Tibial artery (tissue), 4 donors: ENCODE measurements at regions not wholly inside any gene's neighbourhood (a gene's known extent, or its start where the extent isn't known, plus 50 kb on each side); places are given as distances from the start of the nearest gene placed in this dataset.

ENCODE experiments used
- DNase-seq, 2 donors: peaks; one replicate each; pipeline ENCODE4 v3.0.0-alpha.2; 2019
- H3K27ac ChIP-seq, 2 donors: fragments of 200-600 bp; sonication (generic) in 1 of 2; 1 replicate in 1 of 2; 2 replicates in 1 of 2; pipeline ENCODE4 v1.5.1; 2018 to 2019; ENCODE audit warnings: mild to moderate bottlenecking in 1 of 2
- H3K27me3 ChIP-seq, 2 donors: fragments of 200-600 bp; sonication (generic) in 1 of 2; one replicate each; pipeline versions ENCODE4 v1.5.1 to v1.6.0; 2016 to 2019
- H3K36me3 ChIP-seq, 3 donors: fragments of 200-600 bp; sonication (generic) in 2 of 3; one replicate each; pipeline ENCODE4 v1.5.1; 2016 to 2019; ENCODE audit warnings: mild to moderate bottlenecking in 2 of 3
- H3K4me1 ChIP-seq, 4 donors: fragments of 200-600 bp; sonication (generic) in 2 of 4; 1 replicate in 3 of 4; 2 replicates in 1 of 4; pipeline ENCODE4 v1.5.1; 2016 to 2019
- H3K4me3 ChIP-seq, 2 donors: fragments of 200-600 bp; sonication (generic) in 1 of 2; 1 replicate in 1 of 2; 2 replicates in 1 of 2; pipeline ENCODE4 v1.5.1; 2018 to 2019; ENCODE audit warnings: mild to moderate bottlenecking in 2 of 2
- H3K9me3 ChIP-seq, 3 donors: fragments of 200-600 bp; sonication (generic) in 1 of 3; one replicate each; pipeline ENCODE4 v1.5.1; 2016 to 2019
- CTCF ChIP-seq, 2 experiments: fragments of 200-600 bp in 1 of 2; fragments of 450-650 bp in 1 of 2; IDR thresholded peaks; one replicate each; pipeline ENCODE4 v1.5.1; 2017 to 2019; ENCODE audit warnings: antibody characterized with exemption in 2 of 2, mild to moderate bottlenecking in 1 of 2, moderate library complexity in 1 of 2
- intact Hi-C: fragments of 100-400 bp; cut with DNase I; formaldehyde crosslinking; loops from one replicate; pipeline ENCODE4 v1.15.0; 2023; ENCODE audit warnings: low total_unique reads

GRCh38 chr6:106901062-106901461, 73.5 kb downstream of the CD24 start:
- Histone ChIP-seq H3K4me3 (no peak overlapping the region), H3K9me3 (peaks cover 5 to 21% (median 10%) of the 10 kb centered on the region in 3 donors), H3K27me3 (no peaks in the 10 kb centered on the region), H3K27ac (no peak overlapping the region), H3K4me1 (no peaks in the 10 kb centered on the region), H3K36me3 (no peaks in the 10 kb centered on the region)
- DNase-seq = no peak
- intact Hi-C loops = no loop called here
- TF ChIP-seq CTCF (IDR thresholded peaks at IDR 0.05) = no peak

- intact Hi-C loops = no loop called here
- no peak overlapping the region for H3K27ac ChIP-seq
- H3K4me3 ChIP-seq = no peak overlapping the region
- no peaks in the 10 kb centered on the region for H3K36me3 ChIP-seq
- peaks cover 5 to 21% (median 10%) of the 10 kb centered on the region in 3 donors for H3K9me3 ChIP-seq
- no peak for TF ChIP-seq CTCF (IDR thresholded peaks at IDR 0.05)
- no peaks in the 10 kb centered on the region for H3K4me1 ChIP-seq
- H3K27me3 ChIP-seq = peaks cover 0 to 3% of the 10 kb centered on the region in 2 donors
- DNase-seq = no peak
These were observed 74.8 kb downstream of the CD24 start for GRCh38 chr6:106899697-106900096.

GRCh38 chr6:106897580-106897979, 76.9 kb downstream of the CD24 start:
- H3K27ac ChIP-seq = no peak overlapping the region
- H3K36me3 ChIP-seq = no peaks in the 10 kb centered on the region
- H3K4me3 ChIP-seq = no peak overlapping the region
- TF ChIP-seq CTCF (IDR thresholded peaks at IDR 0.05) = no peak
- DNase-seq = no peak
- H3K9me3 ChIP-seq = peaks cover 5 to 21% (median 10%) of the 10 kb centered on the region in 3 donors
- H3K4me1 ChIP-seq = no peaks in the 10 kb centered on the region
- peaks cover 0 to 3% of the 10 kb centered on the region in 2 donors for H3K27me3 ChIP-seq
- intact Hi-C loops = no loop called here

- H3K9me3 ChIP-seq = peaks cover 0 to 8% (median 0%) of the 10 kb centered on the region in 3 donors
These were observed 78.9 kb downstream of the CD24 start for GRCh38 chr6:106895703-106896040.

GRCh38 chr6:106894978-106895702, 79.4 kb downstream of the CD24 start:
- Histone ChIP-seq H3K36me3 (no peaks in the 10 kb centered on the region), H3K4me3 (no peak overlapping the region), H3K9me3 (peaks cover 0 to 4% (median 0%) of the 10 kb centered on the region in 3 donors), H3K27ac (no peak overlapping the region), H3K27me3 (peaks cover 0 to 3% of the 10 kb centered on the region in 2 donors), H3K4me1 (no peaks in the 10 kb centered on the region)
- no peak for DNase-seq
- intact Hi-C loops = no loop called here
- TF ChIP-seq CTCF (IDR thresholded peaks at IDR 0.05) = no peak

More at GRCh38 chr6:106895703-106896040, 78.9 kb downstream of the CD24 start:
- peaks cover 0 to 3% of the 10 kb centered on the region in 2 donors for H3K27me3 ChIP-seq
- H3K4me3 ChIP-seq = no peak overlapping the region
- no peak overlapping the region for H3K27ac ChIP-seq
- no peak for TF ChIP-seq CTCF (IDR thresholded peaks at IDR 0.05)
- intact Hi-C loops = no loop called here
- H3K4me1 ChIP-seq = no peaks in the 10 kb centered on the region
- no peak for DNase-seq
- H3K36me3 ChIP-seq = no peaks in the 10 kb centered on the region
